ENCODE measurements at regions not wholly inside any gene's neighbourhood (a gene's known extent, or its start where the extent isn't known, plus 50 kb on each side); places are given as distances from the start of the nearest gene placed in this dataset.
A peak's percentile ranks its signal among the peaks of the same experiment; 100 is the strongest.

GRCh38 chr12:115708801-115709200 is 568.7 kb downstream of the MED13L start:
- DNase-seq (ENCODE audit: low read depth): peak; percentile 6

GRCh38 chr12:115700896-115701465 is 576.5 kb downstream of the MED13L start:
- peak; percentile 58 for DNase-seq (ENCODE audit: low read depth)

GRCh38 chr12:115700081-115700480 is 577.4 kb downstream of the MED13L start:
- DNase-seq (ENCODE audit: low read depth): no peak

- no peak for DNase-seq (ENCODE audit: low read depth)
These were observed 579.2 kb downstream of the MED13L start for GRCh38 chr12:115698257-115698656.

- DNase-seq (ENCODE audit: low read depth): peak; percentile 11
These were observed 580.2 kb downstream of the MED13L start for GRCh38 chr12:115697340-115697739.

- DNase-seq (ENCODE audit: low read depth): no peak
These were observed 582.9 kb downstream of the MED13L start for GRCh38 chr12:115694564-115694963.

- DNase-seq (ENCODE audit: low read depth): no peak
These were observed 583.5 kb downstream of the MED13L start for GRCh38 chr12:115693970-115694369.

- DNase-seq (ENCODE audit: low read depth): no peak
These were observed 586.4 kb downstream of the MED13L start for GRCh38 chr12:115691123-115691522.

GRCh38 chr12:115687094-115687493 is 590.4 kb downstream of the MED13L start:
- peak; percentile 3 for DNase-seq (ENCODE audit: low read depth)

- DNase-seq (ENCODE audit: low read depth): peak; percentile 11
These were observed 594.2 kb downstream of the MED13L start for GRCh38 chr12:115683240-115683780.

- no peak for DNase-seq (ENCODE audit: low read depth)
These were observed 596.5 kb downstream of the MED13L start for GRCh38 chr12:115680967-115681366.

GRCh38 chr12:115672506-115673080 is 604.9 kb downstream of the MED13L start:
- DNase-seq (ENCODE audit: low read depth): no peak

GRCh38 chr12:115672086-115672485 is 605.4 kb downstream of the MED13L start:
- DNase-seq (ENCODE audit: low read depth): no peak

GRCh38 chr12:115670869-115671268 is 606.6 kb downstream of the MED13L start:
- DNase-seq (ENCODE audit: low read depth): no peak

- no peak for DNase-seq (ENCODE audit: low read depth)
These were observed 610.4 kb downstream of the MED13L start for GRCh38 chr12:115667116-115667515.

- DNase-seq (ENCODE audit: low read depth): no peak
These were observed 611.3 kb downstream of the MED13L start for GRCh38 chr12:115666168-115666567.

GRCh38 chr12:115661112-115661511 is 616.4 kb downstream of the MED13L start:
- peak; percentile 90 for DNase-seq (ENCODE audit: low read depth)

GRCh38 chr12:115660211-115660805 is 617.2 kb downstream of the MED13L start:
- peak; percentile 85 for DNase-seq (ENCODE audit: low read depth)

GRCh38 chr12:115659422-115659821 is 618.1 kb downstream of the MED13L start:
- no peak for DNase-seq (ENCODE audit: low read depth)

- DNase-seq (ENCODE audit: low read depth): peak; percentile 37
These were observed 620.1 kb downstream of the MED13L start for GRCh38 chr12:115657081-115658013.

- DNase-seq (ENCODE audit: low read depth): no peak
These were observed 627.5 kb downstream of the MED13L start for GRCh38 chr12:115650026-115650425.

- peak; percentile 36 for DNase-seq (ENCODE audit: low read depth)
These were observed 629.0 kb downstream of the MED13L start for GRCh38 chr12:115648463-115648862.

All from EH (cell line).